ENCODE measurements at regions not wholly inside any gene's neighbourhood (a gene's known extent, or its start where the extent isn't known, plus 50 kb on each side); places are given as distances from the start of the nearest gene placed in this dataset.

DNA sequence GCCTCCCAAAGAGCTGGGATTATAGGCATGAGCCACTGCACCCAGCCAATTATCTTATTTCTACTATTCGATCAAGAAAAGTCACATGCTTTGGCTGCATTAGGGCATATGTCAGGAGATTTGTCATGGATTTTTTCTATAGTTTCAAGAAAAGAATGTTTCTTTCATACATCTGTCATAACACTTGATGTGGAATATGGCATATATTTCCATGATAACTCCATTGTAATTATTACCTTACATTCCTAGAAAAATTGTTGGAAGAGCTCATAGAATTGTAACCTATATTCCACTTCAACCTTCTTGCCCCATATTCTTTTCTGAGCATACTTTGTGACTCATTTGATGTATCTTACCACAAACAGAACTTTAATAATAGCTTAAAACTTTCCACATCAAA lies 740.9 kb upstream of the FLRT2 start:
- TF ChIP-seq CTCF (IDR thresholded peaks at IDR 0.05; ENCODE audit: poor library complexity, severe bottlenecking) (no peak), EP300 (conservative IDR thresholded peaks at IDR 0.05; ENCODE audit: poor library complexity, severe bottlenecking) (peak; percentile 66), TAF1 (IDR thresholded peaks at IDR 0.05; ENCODE audit: low read depth) (no peak), SMC3 (conservative IDR thresholded peaks at IDR 0.05; ENCODE audit: poor library complexity) (no peak), RAD21 (conservative IDR thresholded peaks at IDR 0.05) (no peak), POLR2AphosphoS5 (IDR thresholded peaks at IDR 0.05) (no peak), MXI1 (conservative IDR thresholded peaks at IDR 0.05; ENCODE audit: poor library complexity, severe bottlenecking) (no peak), EZH2 (IDR thresholded peaks at IDR 0.05; ENCODE audit: borderline replicate concordance, insufficient read depth, low read length, poor library complexity, severe bottlenecking) (no peak)
- TF ChIP-seq, protein P1, sequence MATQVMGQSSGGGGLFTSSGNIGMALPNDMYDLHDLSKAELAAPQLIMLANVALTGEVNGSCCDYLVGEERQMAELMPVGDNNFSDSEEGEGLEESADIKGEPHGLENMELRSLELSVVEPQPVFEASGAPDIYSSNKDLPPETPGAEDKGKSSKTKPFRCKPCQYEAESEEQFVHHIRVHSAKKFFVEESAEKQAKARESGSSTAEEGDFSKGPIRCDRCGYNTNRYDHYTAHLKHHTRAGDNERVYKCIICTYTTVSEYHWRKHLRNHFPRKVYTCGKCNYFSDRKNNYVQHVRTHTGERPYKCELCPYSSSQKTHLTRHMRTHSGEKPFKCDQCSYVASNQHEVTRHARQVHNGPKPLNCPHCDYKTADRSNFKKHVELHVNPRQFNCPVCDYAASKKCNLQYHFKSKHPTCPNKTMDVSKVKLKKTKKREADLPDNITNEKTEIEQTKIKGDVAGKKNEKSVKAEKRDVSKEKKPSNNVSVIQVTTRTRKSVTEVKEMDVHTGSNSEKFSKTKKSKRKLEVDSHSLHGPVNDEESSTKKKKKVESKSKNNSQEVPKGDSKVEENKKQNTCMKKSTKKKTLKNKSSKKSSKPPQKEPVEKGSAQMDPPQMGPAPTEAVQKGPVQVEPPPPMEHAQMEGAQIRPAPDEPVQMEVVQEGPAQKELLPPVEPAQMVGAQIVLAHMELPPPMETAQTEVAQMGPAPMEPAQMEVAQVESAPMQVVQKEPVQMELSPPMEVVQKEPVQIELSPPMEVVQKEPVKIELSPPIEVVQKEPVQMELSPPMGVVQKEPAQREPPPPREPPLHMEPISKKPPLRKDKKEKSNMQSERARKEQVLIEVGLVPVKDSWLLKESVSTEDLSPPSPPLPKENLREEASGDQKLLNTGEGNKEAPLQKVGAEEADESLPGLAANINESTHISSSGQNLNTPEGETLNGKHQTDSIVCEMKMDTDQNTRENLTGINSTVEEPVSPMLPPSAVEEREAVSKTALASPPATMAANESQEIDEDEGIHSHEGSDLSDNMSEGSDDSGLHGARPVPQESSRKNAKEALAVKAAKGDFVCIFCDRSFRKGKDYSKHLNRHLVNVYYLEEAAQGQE (IDR thresholded peaks at IDR 0.05; ENCODE audit: borderline replicate concordance), result peak; percentile 80
